Memory B cell (primary cell): ENCODE measurements at regions not wholly inside any gene's neighbourhood (a gene's known extent, or its start where the extent isn't known, plus 50 kb on each side); places are given as distances from the start of the nearest gene placed in this dataset.

Experiments
- ATAC-seq: fragments of 150-1000 bp; cut with Tn5 transposase; 2 replicates; pipeline ENCODE4 v1.10.0; 2021; ENCODE audit warnings: low read depth, mild to moderate bottlenecking, moderate library complexity
- DNase-seq, 2 donors: peaks; one replicate each; pipeline ENCODE4 v3.0.0; 2022; ENCODE audit warnings: low spot score in 2 of 2
- H3K27ac Mint-ChIP-seq: one replicate; pipeline ENCODE4 v1.8.0; 2022; ENCODE audit warnings: mild to moderate bottlenecking, moderate library complexity, mixed read lengths
- H3K27me3 Mint-ChIP-seq: one replicate; pipeline ENCODE4 v1.8.0; 2022; ENCODE audit warnings: mixed read lengths
- H3K36me3 Mint-ChIP-seq: one replicate; pipeline ENCODE4 v1.8.0; 2022; ENCODE audit warnings: mild to moderate bottlenecking, mixed read lengths
- H3K4me1 Mint-ChIP-seq: one replicate; pipeline ENCODE4 v1.8.0; 2022; ENCODE audit warnings: mixed read lengths
- H3K4me3 Mint-ChIP-seq: one replicate; pipeline ENCODE4 v1.8.0; 2022; ENCODE audit warnings: mild to moderate bottlenecking, moderate library complexity, mixed read lengths
- H3K9me3 Mint-ChIP-seq: one replicate; pipeline ENCODE4 v1.8.0; 2022; ENCODE audit warnings: mixed read lengths

- no peak for DNase-seq
- Mint-ChIP-seq H3K4me3 (no peak overlapping the region), H3K4me1 (no peaks in the 10 kb centered on the region), H3K9me3 (no peaks in the 10 kb centered on the region), H3K27me3 (no peaks in the 10 kb centered on the region), H3K36me3 (no peaks in the 10 kb centered on the region), H3K27ac (no peak overlapping the region)
- ATAC-seq: no peak
Observed at GRCh38 chr12:13582421-13582820, 385.9 kb downstream of the EMP1 start.

DNA sequence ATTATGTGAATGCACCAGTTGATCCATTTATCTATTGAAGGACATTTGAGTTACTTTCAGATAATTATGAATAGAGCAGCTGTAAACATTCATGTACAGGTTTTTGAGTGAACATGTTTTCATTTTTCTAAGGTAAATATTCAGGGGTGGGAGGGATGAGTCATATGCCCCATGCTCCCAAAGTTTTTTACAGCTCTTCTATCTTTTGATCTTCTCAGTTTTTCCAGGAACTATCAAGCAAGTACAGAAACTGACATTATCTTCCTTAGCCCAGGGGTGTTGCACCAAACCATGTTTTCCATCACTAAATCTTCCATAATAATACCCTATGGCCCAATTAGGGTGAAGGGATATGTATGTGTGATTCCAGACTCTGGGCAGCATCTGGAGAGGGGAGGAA is 384.5 kb downstream of the EMP1 start:
- DNase-seq (no peak), ATAC-seq (no peak)
- Mint-ChIP-seq H3K9me3 (no peaks in the 10 kb centered on the region), H3K36me3 (no peaks in the 10 kb centered on the region), H3K27me3 (no peaks in the 10 kb centered on the region), H3K4me1 (no peaks in the 10 kb centered on the region), H3K27ac (no peak overlapping the region), H3K4me3 (no peak overlapping the region)

DNA sequence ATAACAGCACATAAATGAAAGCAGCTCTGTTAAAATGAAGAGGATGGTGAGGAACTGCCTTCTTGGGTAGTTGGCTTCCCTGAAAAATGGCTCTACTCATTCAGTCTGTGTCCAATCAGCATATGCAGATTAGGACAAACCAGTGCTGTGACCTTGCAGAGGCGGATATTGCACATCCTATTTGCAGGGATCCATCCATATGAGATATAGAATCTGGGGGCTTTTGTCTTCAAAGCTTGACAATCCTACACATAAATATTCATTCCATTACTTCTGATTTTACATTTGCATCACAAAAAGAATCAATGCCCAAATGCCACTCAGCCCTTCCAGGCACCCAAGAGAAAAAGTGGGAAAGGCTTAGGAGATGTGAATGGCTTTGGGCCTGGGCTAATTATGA is 383.7 kb downstream of the EMP1 start:
- ATAC-seq (no peak), DNase-seq (no peak)
- no peak overlapping the region for H3K4me3 Mint-ChIP-seq
- H3K27ac Mint-ChIP-seq: no peak overlapping the region
- no peaks in the 10 kb centered on the region for H3K27me3 Mint-ChIP-seq
- no peaks in the 10 kb centered on the region for H3K9me3 Mint-ChIP-seq
- no peaks in the 10 kb centered on the region for H3K36me3 Mint-ChIP-seq
- H3K4me1 Mint-ChIP-seq: no peaks in the 10 kb centered on the region

DNA sequence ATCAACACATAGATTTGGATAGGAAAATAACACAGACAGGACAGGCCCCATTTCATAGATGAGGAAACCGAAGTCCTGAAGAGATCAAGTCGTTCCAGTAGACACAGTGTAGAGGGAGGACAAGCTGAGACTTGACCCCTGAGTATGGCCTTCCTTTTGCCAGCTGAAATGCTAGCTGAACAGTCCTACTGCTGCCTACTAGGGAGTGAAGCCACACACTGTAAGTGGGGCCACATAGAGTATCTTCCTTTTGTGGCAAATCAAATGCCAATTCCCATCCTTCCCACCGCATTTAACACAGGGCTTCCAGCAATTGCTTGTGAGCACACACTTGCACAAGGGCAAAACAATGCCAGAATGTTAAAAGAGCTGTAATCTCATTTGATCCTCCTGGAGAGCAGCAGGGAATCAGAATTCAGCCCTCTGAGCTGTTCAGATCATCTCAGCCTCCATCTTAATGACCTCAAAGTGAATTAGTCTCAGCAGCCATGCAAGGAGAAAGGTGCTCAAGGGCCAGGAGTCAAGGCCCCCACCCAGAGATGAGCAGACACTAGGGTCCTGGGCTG is 380.5 kb downstream of the EMP1 start:
- Mint-ChIP-seq H3K4me1 (no peaks in the 10 kb centered on the region), H3K27ac (no peak overlapping the region), H3K36me3 (no peaks in the 10 kb centered on the region), H3K4me3 (no peak overlapping the region), H3K9me3 (no peaks in the 10 kb centered on the region), H3K27me3 (no peaks in the 10 kb centered on the region)
- no peak for ATAC-seq
- DNase-seq: no peak

GRCh38 chr12:13573698-13574321 is 377.3 kb downstream of the EMP1 start:
- DNase-seq: no peak
- no peaks in the 10 kb centered on the region for H3K4me1 Mint-ChIP-seq
- no peak for ATAC-seq
- no peak overlapping the region for H3K4me3 Mint-ChIP-seq
- H3K27me3 Mint-ChIP-seq: no peaks in the 10 kb centered on the region
- no peaks in the 10 kb centered on the region for H3K9me3 Mint-ChIP-seq
- no peaks in the 10 kb centered on the region for H3K36me3 Mint-ChIP-seq
- no peak overlapping the region for H3K27ac Mint-ChIP-seq

DNA sequence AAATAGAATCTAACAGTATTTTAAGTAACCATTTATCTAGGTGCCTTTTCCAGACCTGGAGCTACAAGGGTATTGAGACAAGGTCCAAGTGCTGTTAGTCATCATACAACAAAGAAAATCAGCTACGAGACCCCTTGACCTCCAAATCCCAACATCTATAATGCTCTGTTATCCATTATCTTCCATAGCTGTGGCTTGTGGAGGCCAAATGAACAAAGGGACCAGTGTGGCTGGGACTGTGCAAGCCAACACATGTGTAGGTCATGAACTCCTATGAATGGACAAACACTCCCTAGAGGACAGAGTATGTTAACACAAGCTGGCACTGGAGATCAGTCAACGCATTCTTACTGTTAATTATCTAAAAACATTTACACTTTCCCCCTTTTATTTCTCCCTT is 374.5 kb downstream of the EMP1 start:
- H3K4me3 Mint-ChIP-seq: no peak overlapping the region
- no peaks in the 10 kb centered on the region for H3K4me1 Mint-ChIP-seq
- no peaks in the 10 kb centered on the region for H3K36me3 Mint-ChIP-seq
- peaks cover 1% of the 10 kb centered on the region for H3K9me3 Mint-ChIP-seq
- DNase-seq (no peak), ATAC-seq (no peak)
- H3K27ac Mint-ChIP-seq: no peak overlapping the region
- no peaks in the 10 kb centered on the region for H3K27me3 Mint-ChIP-seq

DNA sequence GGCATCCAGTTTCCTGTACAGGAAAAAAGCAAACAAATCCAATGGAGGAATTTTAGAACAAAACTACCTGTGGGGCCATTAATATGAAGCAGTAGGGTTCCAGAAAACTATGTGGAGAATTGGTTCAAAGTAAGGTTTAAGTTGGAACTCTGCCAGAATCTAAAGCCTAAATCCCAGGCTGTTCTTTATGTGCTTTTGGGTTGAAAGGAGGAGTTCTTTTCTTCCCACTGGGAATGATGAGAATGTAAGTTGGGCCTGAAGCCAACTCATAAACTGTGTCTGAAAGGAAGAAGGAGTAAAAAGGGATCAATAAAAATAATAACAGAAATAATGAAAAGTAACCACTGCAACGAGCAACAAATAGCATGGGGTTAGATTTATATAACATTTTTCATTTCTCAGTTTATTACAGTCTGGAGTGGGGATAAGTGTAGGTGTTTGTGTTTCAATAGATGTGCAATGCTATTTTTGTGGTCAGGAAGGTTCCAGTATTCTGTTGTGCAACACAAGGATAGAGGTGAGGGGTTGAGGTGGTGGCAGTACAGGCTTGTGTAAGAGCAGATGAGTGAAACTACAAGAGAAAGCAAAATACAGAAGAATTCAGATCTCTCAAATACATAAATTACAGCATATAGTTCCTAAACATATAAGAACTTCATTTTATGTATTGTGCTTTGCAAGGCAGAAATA is 373.6 kb downstream of the EMP1 start:
- no peaks in the 10 kb centered on the region for H3K27me3 Mint-ChIP-seq

GRCh38 chr12:13566292-13566691 is 369.8 kb downstream of the EMP1 start:
- DNase-seq (no peak), ATAC-seq (no peak)
- H3K4me3 Mint-ChIP-seq: no peak overlapping the region
- H3K27ac Mint-ChIP-seq: no peak overlapping the region
- no peaks in the 10 kb centered on the region for H3K4me1 Mint-ChIP-seq
- peaks cover 1% of the 10 kb centered on the region for H3K9me3 Mint-ChIP-seq
- no peaks in the 10 kb centered on the region for H3K36me3 Mint-ChIP-seq
- no peaks in the 10 kb centered on the region for H3K27me3 Mint-ChIP-seq

More for the DNA sequence above, 373.6 kb downstream of the EMP1 start:
- H3K4me1 Mint-ChIP-seq: no peaks in the 10 kb centered on the region
- no peak overlapping the region for H3K27ac Mint-ChIP-seq
- no peak overlapping the region for H3K4me3 Mint-ChIP-seq
- H3K9me3 Mint-ChIP-seq: peaks cover 1% of the 10 kb centered on the region
- no peaks in the 10 kb centered on the region for H3K36me3 Mint-ChIP-seq
- DNase-seq: no peak
- ATAC-seq: no peak

GRCh38 chr12:13564266-13564810 is 367.8 kb downstream of the EMP1 start:
- ATAC-seq: no peak
- H3K9me3 Mint-ChIP-seq: peaks cover 1% of the 10 kb centered on the region
- no peak for DNase-seq
- no peaks in the 10 kb centered on the region for H3K36me3 Mint-ChIP-seq
- no peaks in the 10 kb centered on the region for H3K27me3 Mint-ChIP-seq
- H3K4me1 Mint-ChIP-seq: no peaks in the 10 kb centered on the region
- no peak overlapping the region for H3K4me3 Mint-ChIP-seq
- H3K27ac Mint-ChIP-seq: no peak overlapping the region

GRCh38 chr12:13563743-13564125 is 367.2 kb downstream of the EMP1 start:
- H3K27me3 Mint-ChIP-seq: no peaks in the 10 kb centered on the region
- H3K4me3 Mint-ChIP-seq: no peak overlapping the region
- no peak for ATAC-seq
- no peaks in the 10 kb centered on the region for H3K36me3 Mint-ChIP-seq
- H3K27ac Mint-ChIP-seq: no peak overlapping the region
- no peaks in the 10 kb centered on the region for H3K4me1 Mint-ChIP-seq
- peaks cover 1% of the 10 kb centered on the region for H3K9me3 Mint-ChIP-seq
- no peak for DNase-seq

- Mint-ChIP-seq H3K27me3 (no peaks in the 10 kb centered on the region), H3K4me1 (no peaks in the 10 kb centered on the region), H3K27ac (no peak overlapping the region), H3K36me3 (no peaks in the 10 kb centered on the region), H3K4me3 (no peak overlapping the region), H3K9me3 (peaks cover 1% of the 10 kb centered on the region)
- ATAC-seq (no peak), DNase-seq (no peak)
Observed at GRCh38 chr12:13562915-13563742, 366.6 kb downstream of the EMP1 start.

DNA sequence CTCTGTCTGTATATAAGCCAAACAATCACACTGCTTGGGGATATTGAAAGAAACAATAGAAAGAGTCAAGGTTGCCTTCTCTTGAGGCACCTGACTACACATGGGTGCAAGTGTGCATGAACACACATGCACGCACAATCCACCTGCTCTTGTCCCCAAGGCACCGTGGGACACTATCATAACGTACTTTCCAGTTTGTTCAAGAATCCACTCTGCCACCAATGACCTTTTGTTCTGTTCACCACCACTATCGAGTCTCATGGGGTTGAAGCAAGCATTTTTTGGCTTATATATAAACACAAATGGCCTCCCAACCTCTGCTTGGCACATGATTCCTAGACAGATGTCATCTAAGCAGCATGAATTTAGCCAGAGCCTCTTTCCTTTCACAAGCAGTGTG is 365.4 kb downstream of the EMP1 start:
- DNase-seq: no peak
- Mint-ChIP-seq H3K27me3 (no peaks in the 10 kb centered on the region), H3K4me3 (no peak overlapping the region), H3K4me1 (no peaks in the 10 kb centered on the region), H3K9me3 (no peaks in the 10 kb centered on the region), H3K36me3 (no peaks in the 10 kb centered on the region), H3K27ac (no peak overlapping the region)
- ATAC-seq: no peak

DNA sequence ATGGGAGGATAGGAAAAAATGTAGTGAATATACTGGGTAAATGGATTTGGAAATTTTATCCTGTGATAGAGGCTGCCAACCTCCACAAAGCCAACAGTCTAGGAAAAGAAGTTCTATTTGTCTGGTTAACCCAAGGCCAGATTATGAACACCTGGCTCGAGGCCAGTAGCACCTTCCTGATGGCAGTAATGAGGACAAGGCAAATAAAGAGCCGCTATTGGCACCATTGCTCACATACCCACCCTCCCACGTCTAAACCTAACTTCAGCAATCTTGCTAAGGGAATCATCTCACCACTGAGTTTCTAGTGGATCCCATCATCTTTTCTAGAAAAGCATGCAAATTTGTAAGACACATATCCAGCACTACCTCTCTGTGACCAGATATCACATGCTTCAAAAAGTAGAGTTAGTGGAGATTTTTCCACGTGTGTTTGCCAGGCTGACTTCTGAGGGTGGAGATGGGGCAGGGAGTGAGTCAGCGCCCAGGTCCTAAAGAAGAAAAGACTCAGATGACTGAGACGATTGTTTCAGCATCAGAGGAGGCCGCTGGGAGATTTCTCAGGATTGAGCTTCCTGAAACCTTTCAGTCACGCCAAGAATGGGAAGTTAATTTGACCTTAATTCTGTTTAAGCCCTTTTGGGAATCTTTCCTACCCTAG is 362.9 kb downstream of the EMP1 start:
- no peak for DNase-seq
- Mint-ChIP-seq H3K27me3 (no peaks in the 10 kb centered on the region), H3K4me3 (no peak overlapping the region), H3K4me1 (no peaks in the 10 kb centered on the region), H3K27ac (no peak overlapping the region), H3K9me3 (no peaks in the 10 kb centered on the region), H3K36me3 (no peaks in the 10 kb centered on the region)
- ATAC-seq: no peak

DNA sequence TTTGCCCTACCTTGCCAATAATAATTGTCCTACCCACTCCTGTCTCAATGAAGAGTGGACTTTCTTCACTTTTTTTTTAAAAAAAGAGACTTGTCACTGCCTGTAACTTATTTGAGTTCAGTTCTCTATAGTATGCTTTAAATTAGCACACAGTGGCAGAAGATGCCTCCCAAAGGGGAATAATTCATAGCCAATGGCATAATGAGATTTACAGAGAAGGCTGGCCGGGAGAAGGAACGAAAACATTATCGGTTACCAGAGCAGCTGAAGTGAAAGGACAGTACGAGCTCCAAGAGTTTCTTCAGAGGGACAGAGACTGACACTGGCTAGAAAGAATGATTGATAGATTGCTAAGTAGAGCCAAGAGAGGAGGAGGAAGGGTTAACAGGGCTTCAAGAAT is 356.3 kb downstream of the EMP1 start:
- H3K36me3 Mint-ChIP-seq: no peaks in the 10 kb centered on the region
- no peak for ATAC-seq
- no peak overlapping the region for H3K4me3 Mint-ChIP-seq
- no peak for DNase-seq
- no peaks in the 10 kb centered on the region for H3K9me3 Mint-ChIP-seq
- H3K4me1 Mint-ChIP-seq: peaks cover 7% of the 10 kb centered on the region
- no peak overlapping the region for H3K27ac Mint-ChIP-seq
- H3K27me3 Mint-ChIP-seq: no peaks in the 10 kb centered on the region
